GM23248 (cell line): ENCODE measurements at regions not wholly inside any gene's neighbourhood (a gene's known extent, or its start where the extent isn't known, plus 50 kb on each side); places are given as distances from the start of the nearest gene placed in this dataset.

Source experiments
- EZH2 ChIP-seq: fragments of 200-600 bp; sonication (generic); IDR thresholded peaks from 2 replicates; pipeline ENCODE4 v1.6.1; 2018; ENCODE audit warnings: antibody characterized with exemption, mild to moderate bottlenecking; ENCODE audit not compliant: insufficient read depth, poor library complexity, severe bottlenecking
- EZH2phosphoT487 ChIP-seq: fragments of 200-600 bp; sonication (generic); IDR thresholded peaks from 2 replicates; pipeline ENCODE4 v1.6.1; 2018; ENCODE audit warnings: antibody characterized with exemption, moderate library complexity, mild to moderate bottlenecking, low read depth; ENCODE audit not compliant: insufficient read depth

DNA sequence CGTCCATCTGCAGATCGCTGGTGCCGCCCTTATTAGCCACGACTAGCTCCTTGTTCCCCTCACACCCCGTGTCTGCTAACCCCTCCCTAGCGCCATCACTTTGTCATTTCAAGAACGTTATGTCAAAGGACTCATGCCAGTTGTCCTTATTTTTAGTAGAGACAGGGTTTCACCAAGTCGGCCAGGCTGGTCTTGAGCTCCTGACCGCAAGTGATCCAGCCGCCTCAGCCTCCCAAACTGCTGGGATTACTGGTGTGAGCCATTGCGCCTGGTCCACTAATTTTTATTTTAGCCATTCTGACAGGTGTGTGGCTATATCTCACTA, 138.9 kb upstream of the HDAC4 start:
- TF ChIP-seq EZH2phosphoT487, result no peak
- TF ChIP-seq EZH2, result no peak
